ENCODE measurements at regions not wholly inside any gene's neighbourhood (a gene's known extent, or its start where the extent isn't known, plus 50 kb on each side); places are given as distances from the start of the nearest gene placed in this dataset.

DNA sequence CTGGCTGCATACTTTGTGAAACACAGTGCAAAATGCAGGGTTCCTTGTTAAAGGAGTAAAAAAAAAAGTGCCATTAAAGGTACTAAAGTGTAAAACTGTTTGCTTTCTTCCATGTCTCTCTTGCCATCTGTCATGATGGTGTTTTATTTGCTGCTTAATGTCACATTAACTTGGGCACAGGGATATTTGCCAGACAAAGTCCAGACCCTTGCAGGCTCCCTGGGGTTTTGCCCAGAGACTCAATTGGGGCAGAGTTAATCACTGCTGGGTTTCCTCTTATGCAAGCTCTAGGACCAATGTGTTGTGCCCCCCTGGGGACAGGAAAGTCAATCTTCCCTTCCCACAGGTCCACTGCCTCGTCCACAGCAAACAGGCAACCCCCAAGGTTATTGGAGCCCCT is 274.3 kb upstream of the SGCD start:
- H3F3A ChIP-seq (ENCODE audit: insufficient read depth, low read length): no peaks in the 10 kb centered on the region
- no peaks in the 10 kb centered on the region for H3K79me2 ChIP-seq (ENCODE audit: low read length)
- H3K36me3 ChIP-seq (replicated peaks; ENCODE audit: insufficient read depth, low read length): no peaks in the 10 kb centered on the region
- no peaks in the 10 kb centered on the region for H3K4me1 ChIP-seq (ENCODE audit: low read length)
- no peak overlapping the region for H3K9ac ChIP-seq (ENCODE audit: low read length)
- no peaks in the 10 kb centered on the region for H3K9me2 ChIP-seq (replicated peaks; ENCODE audit: insufficient read depth, low read length)
- H3K27me3 ChIP-seq (replicated peaks; ENCODE audit: insufficient read depth, low read length): no peaks in the 10 kb centered on the region
- H3K4me2 ChIP-seq (ENCODE audit: low read depth, low read length): no peak overlapping the region
- H3K9me3 ChIP-seq (replicated peaks; ENCODE audit: insufficient read depth, low read length): no peaks in the 10 kb centered on the region
- H2AFZ ChIP-seq (ENCODE audit: low read length): no peak overlapping the region
- TF ChIP-seq EZH2 (optimal IDR thresholded peaks at IDR 0.05; ENCODE audit: low read depth, low read length) (no peak), EZH2phosphoT487 (IDR thresholded peaks at IDR 0.05; ENCODE audit: low read length) (no peak)
- TF ChIP-seq, protein P1, sequence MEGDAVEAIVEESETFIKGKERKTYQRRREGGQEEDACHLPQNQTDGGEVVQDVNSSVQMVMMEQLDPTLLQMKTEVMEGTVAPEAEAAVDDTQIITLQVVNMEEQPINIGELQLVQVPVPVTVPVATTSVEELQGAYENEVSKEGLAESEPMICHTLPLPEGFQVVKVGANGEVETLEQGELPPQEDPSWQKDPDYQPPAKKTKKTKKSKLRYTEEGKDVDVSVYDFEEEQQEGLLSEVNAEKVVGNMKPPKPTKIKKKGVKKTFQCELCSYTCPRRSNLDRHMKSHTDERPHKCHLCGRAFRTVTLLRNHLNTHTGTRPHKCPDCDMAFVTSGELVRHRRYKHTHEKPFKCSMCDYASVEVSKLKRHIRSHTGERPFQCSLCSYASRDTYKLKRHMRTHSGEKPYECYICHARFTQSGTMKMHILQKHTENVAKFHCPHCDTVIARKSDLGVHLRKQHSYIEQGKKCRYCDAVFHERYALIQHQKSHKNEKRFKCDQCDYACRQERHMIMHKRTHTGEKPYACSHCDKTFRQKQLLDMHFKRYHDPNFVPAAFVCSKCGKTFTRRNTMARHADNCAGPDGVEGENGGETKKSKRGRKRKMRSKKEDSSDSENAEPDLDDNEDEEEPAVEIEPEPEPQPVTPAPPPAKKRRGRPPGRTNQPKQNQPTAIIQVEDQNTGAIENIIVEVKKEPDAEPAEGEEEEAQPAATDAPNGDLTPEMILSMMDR (IDR thresholded peaks at IDR 0.05; ENCODE audit: low read length): no peak
- DNase-seq: no peak
- no peak overlapping the region for H3K27ac ChIP-seq (ENCODE audit: low read length)
- no peak overlapping the region for H3K4me3 ChIP-seq (ENCODE audit: low read length)
- H4K20me1 ChIP-seq (ENCODE audit: insufficient read depth, low read length): no peaks in the 10 kb centered on the region

DNA sequence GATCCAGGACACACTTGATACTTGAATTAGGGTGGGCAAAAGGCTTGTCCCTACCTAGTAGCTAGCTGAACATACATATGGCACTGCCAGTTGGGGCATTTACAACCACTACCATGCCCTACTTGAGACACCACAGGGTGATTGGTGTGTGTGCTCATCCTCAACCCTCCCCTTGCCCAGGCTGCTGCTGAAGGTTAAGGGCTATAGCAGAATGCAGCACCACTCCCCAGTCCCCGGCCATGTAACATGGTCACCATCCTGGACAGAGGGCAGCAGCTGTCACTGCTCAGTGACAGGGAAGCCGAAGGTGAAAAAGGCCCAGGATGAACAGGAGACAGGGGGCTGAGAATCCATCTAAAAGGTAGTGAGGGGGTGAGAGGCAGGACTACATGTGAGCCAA is 273.9 kb upstream of the SGCD start:
- no peak for DNase-seq
- no peak overlapping the region for H2AFZ ChIP-seq (ENCODE audit: low read length)
- H3F3A ChIP-seq (ENCODE audit: insufficient read depth, low read length): no peaks in the 10 kb centered on the region
- no peak overlapping the region for H3K9ac ChIP-seq (ENCODE audit: low read length)
- no peak overlapping the region for H3K4me3 ChIP-seq (ENCODE audit: low read length)
- TF ChIP-seq EZH2 (optimal IDR thresholded peaks at IDR 0.05; ENCODE audit: low read depth, low read length) (no peak), EZH2phosphoT487 (IDR thresholded peaks at IDR 0.05; ENCODE audit: low read length) (no peak)
- TF ChIP-seq, protein P1 (IDR thresholded peaks at IDR 0.05; ENCODE audit: low read length): no peak
- no peaks in the 10 kb centered on the region for H3K9me2 ChIP-seq (replicated peaks; ENCODE audit: insufficient read depth, low read length)
- H3K79me2 ChIP-seq (ENCODE audit: low read length): no peaks in the 10 kb centered on the region
- no peak overlapping the region for H3K4me2 ChIP-seq (ENCODE audit: low read depth, low read length)
- no peaks in the 10 kb centered on the region for H3K27me3 ChIP-seq (replicated peaks; ENCODE audit: insufficient read depth, low read length)
- H3K9me3 ChIP-seq (replicated peaks; ENCODE audit: insufficient read depth, low read length): no peaks in the 10 kb centered on the region
- no peak overlapping the region for H3K27ac ChIP-seq (ENCODE audit: low read length)
- no peaks in the 10 kb centered on the region for H3K36me3 ChIP-seq (replicated peaks; ENCODE audit: insufficient read depth, low read length)
- no peaks in the 10 kb centered on the region for H3K4me1 ChIP-seq (ENCODE audit: low read length)
- no peaks in the 10 kb centered on the region for H4K20me1 ChIP-seq (ENCODE audit: insufficient read depth, low read length)

DNA sequence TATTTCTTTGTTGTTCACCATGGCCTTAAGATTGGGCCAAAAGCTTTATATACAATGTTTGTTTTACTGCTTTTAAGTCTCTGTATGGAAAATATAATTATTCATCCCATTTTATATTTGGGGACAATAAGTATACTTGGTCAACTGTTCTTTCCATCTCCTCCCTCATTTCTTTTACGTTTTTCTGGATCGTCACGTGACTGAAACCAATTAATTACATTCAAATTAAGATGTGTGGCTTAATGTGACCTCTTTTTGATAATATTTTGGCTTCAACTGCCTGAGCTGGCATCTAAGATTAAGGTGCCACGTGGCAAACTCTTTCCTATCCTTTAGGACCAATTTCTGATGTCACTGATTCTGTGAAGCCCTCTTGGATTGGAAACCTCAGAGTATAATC is 250.1 kb upstream of the SGCD start:
- Histone ChIP-seq H3K4me3 (ENCODE audit: low read length) (no peak overlapping the region), H3K27ac (ENCODE audit: low read length) (no peak overlapping the region), H3K9me3 (replicated peaks; ENCODE audit: insufficient read depth, low read length) (no peaks in the 10 kb centered on the region), H2AFZ (ENCODE audit: low read length) (no peak overlapping the region), H3K27me3 (replicated peaks; ENCODE audit: insufficient read depth, low read length) (no peaks in the 10 kb centered on the region), H3K4me2 (ENCODE audit: low read depth, low read length) (no peak overlapping the region), H3F3A (ENCODE audit: insufficient read depth, low read length) (no peaks in the 10 kb centered on the region), H3K9ac (ENCODE audit: low read length) (no peak overlapping the region), H3K36me3 (replicated peaks; ENCODE audit: insufficient read depth, low read length) (no peaks in the 10 kb centered on the region), H3K4me1 (ENCODE audit: low read length) (no peaks in the 10 kb centered on the region), H3K79me2 (ENCODE audit: low read length) (no peaks in the 10 kb centered on the region), H4K20me1 (ENCODE audit: insufficient read depth, low read length) (no peaks in the 10 kb centered on the region), H3K9me2 (replicated peaks; ENCODE audit: insufficient read depth, low read length) (no peaks in the 10 kb centered on the region)
- no peak for DNase-seq
- no peak for TF ChIP-seq EZH2phosphoT487 (IDR thresholded peaks at IDR 0.05; ENCODE audit: low read length)
- TF ChIP-seq, protein P1 (IDR thresholded peaks at IDR 0.05; ENCODE audit: low read length): no peak
- no peak for TF ChIP-seq EZH2 (optimal IDR thresholded peaks at IDR 0.05; ENCODE audit: low read depth, low read length)

All from MM.1S (cell line).